ENCODE measurements at regions not wholly inside any gene's neighbourhood (a gene's known extent, or its start where the extent isn't known, plus 50 kb on each side); places are given as distances from the start of the nearest gene placed in this dataset.

GRCh38 chr15:38662805-38663204, 98.2 kb upstream of the RASGRP1 start:
- ChIA-PET POLR2A (interaction anchor here (0.6 kb wide), 1 partner anchor 834 kb away, joined by 3 read pairs; no protein-coding TSS in a partner anchor), CTCF (interaction anchor here (0.7 to 1.8 kb wide), 2 partner anchors 25 to 99 kb away, joined by 3 to 10 read pairs; partner anchors contain the start of gene RASGRP1)
- H3K27me3 Mint-ChIP-seq (ENCODE audit: low read depth) = no peaks in the 10 kb centered on the region
- H3K27ac Mint-ChIP-seq = no peak overlapping the region
- DNase-seq (ENCODE audit: low spot score) (no peak), ATAC-seq (no peak)
- H3K4me3 Mint-ChIP-seq = no peak overlapping the region
- no peak for TF ChIP-seq AR (CRISPR knock-in tag; IDR thresholded peaks at IDR 0.05)
- no peak for TF ChIP-seq ZBTB43 (CRISPR knock-in tag; IDR thresholded peaks at IDR 0.05)
- TF ChIP-seq ATF3 (CRISPR knock-in tag; conservative IDR thresholded peaks at IDR 0.05) = no peak
- TF ChIP-seq ZNF263 (CRISPR knock-in tag; IDR thresholded peaks at IDR 0.05; ENCODE audit: low read depth) = no peak
- TF ChIP-seq STAT6 (CRISPR knock-in tag; conservative IDR thresholded peaks at IDR 0.05; ENCODE audit: low read depth) = no peak
- TF ChIP-seq E2F4 (CRISPR knock-in tag; IDR thresholded peaks at IDR 0.05; ENCODE audit: borderline replicate concordance, low read depth) = no peak
- TF ChIP-seq PRRX2 (CRISPR knock-in tag; IDR thresholded peaks at IDR 0.05) = no peak
- TF ChIP-seq ATF6 (CRISPR knock-in tag; IDR thresholded peaks at IDR 0.05) = no peak
- TF ChIP-seq SOX15 (CRISPR knock-in tag; IDR thresholded peaks at IDR 0.05) = no peak
- no peak for TF ChIP-seq NR3C1 (CRISPR knock-in tag; conservative IDR thresholded peaks at IDR 0.05; ENCODE audit: low read depth)
- no peak for TF ChIP-seq FOXJ3 (CRISPR knock-in tag; IDR thresholded peaks at IDR 0.05; ENCODE audit: borderline replicate concordance)
- no peak for TF ChIP-seq ATF2 (CRISPR knock-in tag; IDR thresholded peaks at IDR 0.05; ENCODE audit: borderline replicate concordance, low read depth)
- TF ChIP-seq TP53 (CRISPR knock-in tag; IDR thresholded peaks at IDR 0.05) = no peak
- no peak for TF ChIP-seq ZNF671 (CRISPR knock-in tag; IDR thresholded peaks at IDR 0.05)
- TF ChIP-seq TEAD4 (CRISPR knock-in tag; IDR thresholded peaks at IDR 0.05) = no peak
- TF ChIP-seq SP1 (CRISPR knock-in tag; conservative IDR thresholded peaks at IDR 0.05) = no peak
- no peak for TF ChIP-seq TEAD1 (CRISPR knock-in tag; IDR thresholded peaks at IDR 0.05)
- no peak for TF ChIP-seq ESRRA (CRISPR knock-in tag; IDR thresholded peaks at IDR 0.05; ENCODE audit: borderline replicate concordance)
- no peak for TF ChIP-seq CREM (CRISPR knock-in tag; IDR thresholded peaks at IDR 0.05)
- no peak for TF ChIP-seq MLX (CRISPR knock-in tag; IDR thresholded peaks at IDR 0.05)
- no peaks in the 10 kb centered on the region for H3K36me3 Mint-ChIP-seq
- no peaks in the 10 kb centered on the region for H3K9me3 Mint-ChIP-seq
- H3K4me1 Mint-ChIP-seq = no peaks in the 10 kb centered on the region
